Stimulated activated CD8-positive, alpha-beta memory T cell treated with anti-CD3 and anti-CD28 coated beads, Interleukin-2, amount 100 ng/mL, for 1 hour (primary cell): ENCODE measurements at regions not wholly inside any gene's neighbourhood (a gene's known extent, or its start where the extent isn't known, plus 50 kb on each side); places are given as distances from the start of the nearest gene placed in this dataset.
"Not testable (repeated sequence)": the region's sequence is repeated elsewhere in the genome, so short reads cannot be mapped to it uniquely, and the experiment has no call there.

ENCODE experiments used
- DNase-seq, 2 donors: peaks; one replicate each; pipeline ENCODE4 v3.0.0-alpha.2; 2020; ENCODE audit warnings: low read depth in 2 of 2

GRCh38 chr13:105692769-105693168, 842.7 kb downstream of the EFNB2 start:
- no peak for DNase-seq

- no peak for DNase-seq
Measured at GRCh38 chr13:105684216-105684615, 851.2 kb downstream of the EFNB2 start.

- no peak for DNase-seq
Measured at GRCh38 chr13:105679838-105680237, 855.6 kb downstream of the EFNB2 start.

- no peak for DNase-seq
Measured at GRCh38 chr13:105678072-105678471, 857.4 kb downstream of the EFNB2 start.

- DNase-seq, result no peak
Measured at GRCh38 chr13:105672881-105673280, 862.6 kb downstream of the EFNB2 start.

GRCh38 chr13:105671131-105671530, 864.3 kb downstream of the EFNB2 start:
- not testable (repeated sequence) for DNase-seq

- DNase-seq, result no peak
Measured at GRCh38 chr13:105670179-105670990, 865.1 kb downstream of the EFNB2 start.

- no peak for DNase-seq
Measured at GRCh38 chr13:105665284-105665683, 870.2 kb downstream of the EFNB2 start.

- DNase-seq, result no peak
Measured at GRCh38 chr13:105663182-105663581, 872.3 kb downstream of the EFNB2 start.

- no peak for DNase-seq
Measured at GRCh38 chr13:105660561-105660960, 874.9 kb downstream of the EFNB2 start.

- DNase-seq, result no peak
Measured at GRCh38 chr13:105658431-105658830, 877.0 kb downstream of the EFNB2 start.

- DNase-seq, result no peak
Measured at GRCh38 chr13:105655046-105655445, 880.4 kb downstream of the EFNB2 start.

- no peak for DNase-seq
Measured at GRCh38 chr13:105643966-105644365, 891.5 kb downstream of the EFNB2 start.

GRCh38 chr13:105642511-105642958, 892.9 kb downstream of the EFNB2 start:
- DNase-seq, result no peak

GRCh38 chr13:105641121-105641520, 894.3 kb downstream of the EFNB2 start:
- no peak for DNase-seq

GRCh38 chr13:105638426-105638825, 897.0 kb downstream of the EFNB2 start:
- no peak for DNase-seq

GRCh38 chr13:105634059-105634458, 901.4 kb downstream of the EFNB2 start:
- no peak for DNase-seq

GRCh38 chr13:105630431-105630830, 905.0 kb downstream of the EFNB2 start:
- no peak for DNase-seq

- DNase-seq, result no peak
Measured at GRCh38 chr13:105627270-105627669, 908.2 kb downstream of the EFNB2 start.

- no peak for DNase-seq
Measured at GRCh38 chr13:105625691-105626090, 909.8 kb downstream of the EFNB2 start.

GRCh38 chr13:105616333-105617075, 919.0 kb downstream of the EFNB2 start:
- DNase-seq, result no peak

GRCh38 chr13:105612541-105612940, 922.9 kb downstream of the EFNB2 start:
- DNase-seq, result no peak

- no peak for DNase-seq
Measured at GRCh38 chr13:105611424-105611823, 924.0 kb downstream of the EFNB2 start.
